A673 (cell line): ENCODE measurements at regions not wholly inside any gene's neighbourhood (a gene's known extent, or its start where the extent isn't known, plus 50 kb on each side); places are given as distances from the start of the nearest gene placed in this dataset.

Experiments
- BruUV-seq: library from RNA; stranded (reverse); fragments of 400-500 nt; replicated peaks from 2 replicates; lab custom pipeline; 2021; lab: Mats Ljungman, UMichigan
- CTCF ChIA-PET: fragments of 300-600 bp; sonication (Branson Sonifier 250); formaldehyde crosslinking; loops from one replicate; lab custom pipeline; 2022; ENCODE audit warnings: antibody characterized with exemption; lab: Charles Lee
- POLR2A ChIA-PET: fragments of 300-600 bp; sonication (Branson Sonifier 250); formaldehyde crosslinking; loops from one replicate; lab custom pipeline; 2022; ENCODE audit warnings: antibody characterized with exemption; ENCODE audit not compliant: low non-redundant PET; lab: Charles Lee
- DNase-seq: peaks from one replicate; pipeline ENCODE4 v3.0.0-alpha.2; 2015; ENCODE audit warnings: low spot score
- H3K27ac ChIP-seq: fragments of 200-600 bp; sonication (generic); 2 replicates; pipeline ENCODE4 v1.5.1; 2016; ENCODE audit warnings: mixed run types, low read depth, mild to moderate bottlenecking, mixed read lengths, antibody characterized with exemption, low read length; ENCODE audit not compliant: poor library complexity, severe bottlenecking
- H3K27me3 ChIP-seq: fragments of 200-600 bp; sonication (generic); replicated peaks from 2 replicates; pipeline ENCODE4 v1.6.1; 2017; ENCODE audit warnings: mixed run types, low read depth, mild to moderate bottlenecking, mixed read lengths, antibody characterized with exemption, low read length; ENCODE audit not compliant: insufficient read depth, poor library complexity
- H3K36me3 ChIP-seq: fragments of 200-600 bp; sonication (generic); 2 replicates; pipeline ENCODE4 v1.6.1; 2016; ENCODE audit warnings: mixed run types, mild to moderate bottlenecking, mixed read lengths, antibody characterized with exemption, low read length; ENCODE audit not compliant: insufficient read depth, poor library complexity, severe bottlenecking
- H3K4me1 ChIP-seq: fragments of 200-600 bp; sonication (generic); 2 replicates; pipeline ENCODE4 v1.6.1; 2017; ENCODE audit warnings: mixed run types, mild to moderate bottlenecking, mixed read lengths, antibody characterized with exemption, low read length; ENCODE audit not compliant: insufficient read depth, poor library complexity, severe bottlenecking
- H3K4me3 ChIP-seq: fragments of 200-600 bp; sonication (generic); 2 replicates; pipeline ENCODE4 v1.5.1; 2016; ENCODE audit warnings: low read depth, mixed run types, mild to moderate bottlenecking, mixed read lengths, low read length; ENCODE audit not compliant: poor library complexity, severe bottlenecking
- H3K9me3 ChIP-seq: fragments of 200-600 bp; sonication (generic); 2 replicates; pipeline ENCODE4 v1.6.1; 2016; ENCODE audit warnings: mixed run types, low read depth, mild to moderate bottlenecking, mixed read lengths, antibody characterized with exemption, low read length; ENCODE audit not compliant: poor library complexity, severe bottlenecking
- CTCF ChIP-seq: fragments of 300-800, 200-600 bp; sonication (generic); conservative IDR thresholded peaks from 2 replicates; pipeline ENCODE4 v1.5.1; 2017; ENCODE audit warnings: low read depth, mild to moderate bottlenecking, antibody characterized with exemption, low read length, moderate library complexity, mixed read lengths
- EZH2 ChIP-seq: fragments of 200-600 bp; sonication (generic); IDR thresholded peaks from 2 replicates; pipeline ENCODE4 v1.6.1; 2017; ENCODE audit warnings: borderline replicate concordance, low read depth, mild to moderate bottlenecking, mixed read lengths, antibody characterized with exemption, low read length; ENCODE audit not compliant: poor library complexity, severe bottlenecking
- intact Hi-C: fragments of 100-400 bp; cut with micrococcal nuclease; formaldehyde crosslinking; loops from one replicate; pipeline ENCODE4 v1.10.0; 2022; ENCODE audit not compliant: unreplicated experiment

GRCh38 chr17:77476931-77477805 lies 336.4 kb downstream of the SEC14L1 start:
- Histone ChIP-seq H3K27ac (peak overlapping the region; percentile 58), H3K9me3 (no peaks in the 10 kb centered on the region), H3K27me3 (no peaks in the 10 kb centered on the region), H3K4me3 (no peak overlapping the region), H3K36me3 (peaks cover 3% of the 10 kb centered on the region), H3K4me1 (peaks cover 85% of the 10 kb centered on the region)
- intact Hi-C loops: no loop called here
- ChIA-PET POLR2A (interaction anchor here (0.6 kb wide), 1 partner anchor 487 kb away, joined by 3 read pairs; no protein-coding TSS in a partner anchor), CTCF (no interaction called here)
- peak; percentile 43 for DNase-seq
- TF ChIP-seq CTCF: no peak
- TF ChIP-seq EZH2: no peak
- BruUV-seq: no TSS peak

- H3K4me1 ChIP-seq: peaks cover 76% of the 10 kb centered on the region
- H3K4me3 ChIP-seq: no peak overlapping the region
- TF ChIP-seq EZH2 (no peak), CTCF (no peak)
- CTCF ChIA-PET: no interaction called here
- H3K27me3 ChIP-seq: no peaks in the 10 kb centered on the region
- no peaks in the 10 kb centered on the region for H3K9me3 ChIP-seq
- H3K27ac ChIP-seq: no peak overlapping the region
- DNase-seq: no peak
- POLR2A ChIA-PET: no interaction called here
- intact Hi-C loops: no loop called here
- no TSS peak for BruUV-seq
- peaks cover 4% of the 10 kb centered on the region for H3K36me3 ChIP-seq
Observed at GRCh38 chr17:77478281-77478680, 337.5 kb downstream of the SEC14L1 start.

GRCh38 chr17:77478899-77479298 lies 338.1 kb downstream of the SEC14L1 start:
- Histone ChIP-seq H3K36me3 (peaks cover 8% of the 10 kb centered on the region), H3K27ac (no peak overlapping the region), H3K9me3 (no peaks in the 10 kb centered on the region), H3K4me1 (peaks cover 70% of the 10 kb centered on the region), H3K4me3 (no peak overlapping the region), H3K27me3 (no peaks in the 10 kb centered on the region)
- ChIA-PET CTCF (no interaction called here), POLR2A (no interaction called here)
- TF ChIP-seq CTCF: no peak
- TF ChIP-seq EZH2: no peak
- BruUV-seq: no TSS peak
- intact Hi-C loops: no loop called here
- DNase-seq: no peak
